HEK293T (cell line): ENCODE measurements at regions not wholly inside any gene's neighbourhood (a gene's known extent, or its start where the extent isn't known, plus 50 kb on each side); places are given as distances from the start of the nearest gene placed in this dataset.

Source experiments
- ARNT ChIP-seq: fragments of 450-650 bp; IDR thresholded peaks from 2 replicates; pipeline ENCODE4 v1.6.1; 2017; ENCODE audit warnings: mild to moderate bottlenecking
- BHLHE40 ChIP-seq: fragments of 450-650 bp; IDR thresholded peaks from 2 replicates; pipeline ENCODE4 v1.6.1; 2016; ENCODE audit warnings: mild to moderate bottlenecking, moderate library complexity, borderline replicate concordance
- ELF4 ChIP-seq: fragments of 450-650 bp; IDR thresholded peaks from 2 replicates; pipeline ENCODE4 v1.6.1; 2017; ENCODE audit warnings: antibody characterized with exemption
- FOXA1 ChIP-seq: fragments of 450-650 bp; IDR thresholded peaks from 2 replicates; pipeline ENCODE4 v1.6.1; 2016; ENCODE audit warnings: mild to moderate bottlenecking
- FOXK2 ChIP-seq: fragments of 450-650 bp; IDR thresholded peaks from 2 replicates; pipeline ENCODE4 v1.6.1; 2016; ENCODE audit warnings: mild to moderate bottlenecking
- FOXM1 ChIP-seq: fragments of 450-650 bp; IDR thresholded peaks from 2 replicates; pipeline ENCODE4 v1.6.1; 2017; ENCODE audit warnings: mild to moderate bottlenecking, borderline replicate concordance
- L3MBTL2 ChIP-seq: fragments of 450-650 bp; conservative IDR thresholded peaks from 2 replicates; pipeline ENCODE4 v1.6.1; 2016; ENCODE audit warnings: mild to moderate bottlenecking
- SP1 ChIP-seq: fragments of 450-650 bp; IDR thresholded peaks from 2 replicates; pipeline ENCODE4 v1.6.1; 2017
- SUZ12 ChIP-seq: fragments of 450-650 bp; IDR thresholded peaks from 2 replicates; pipeline ENCODE4 v1.6.1; 2016; ENCODE audit warnings: mild to moderate bottlenecking
- TARDBP ChIP-seq: fragments of 450-650 bp; IDR thresholded peaks from 2 replicates; pipeline ENCODE4 v1.6.1; 2016
- TF ChIP-seq, protein P1 (sequence below): fragments of 450-650 bp; IDR thresholded peaks from 2 replicates; pipeline ENCODE4 v1.6.1; 2016

GRCh38 chr18:73199151-73199550 lies 331.4 kb upstream of the NETO1 start:
- no peak for TF ChIP-seq BHLHE40
- no peak for TF ChIP-seq L3MBTL2
- TF ChIP-seq FOXM1 = no peak
- TF ChIP-seq FOXK2 = no peak
- TF ChIP-seq SUZ12 = no peak
- no peak for TF ChIP-seq SP1
- no peak for TF ChIP-seq ARNT
- TF ChIP-seq ELF4 = no peak
- no peak for TF ChIP-seq TARDBP
- TF ChIP-seq FOXA1 = no peak
- TF ChIP-seq, protein P1, sequence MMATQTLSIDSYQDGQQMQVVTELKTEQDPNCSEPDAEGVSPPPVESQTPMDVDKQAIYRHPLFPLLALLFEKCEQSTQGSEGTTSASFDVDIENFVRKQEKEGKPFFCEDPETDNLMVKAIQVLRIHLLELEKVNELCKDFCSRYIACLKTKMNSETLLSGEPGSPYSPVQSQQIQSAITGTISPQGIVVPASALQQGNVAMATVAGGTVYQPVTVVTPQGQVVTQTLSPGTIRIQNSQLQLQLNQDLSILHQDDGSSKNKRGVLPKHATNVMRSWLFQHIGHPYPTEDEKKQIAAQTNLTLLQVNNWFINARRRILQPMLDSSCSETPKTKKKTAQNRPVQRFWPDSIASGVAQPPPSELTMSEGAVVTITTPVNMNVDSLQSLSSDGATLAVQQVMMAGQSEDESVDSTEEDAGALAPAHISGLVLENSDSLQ = no peak
